Tibial nerve (tissue), 4 donors: ENCODE measurements at regions not wholly inside any gene's neighbourhood (a gene's known extent, or its start where the extent isn't known, plus 50 kb on each side); places are given as distances from the start of the nearest gene placed in this dataset.

Source experiments
- CTCF ChIP-seq, 5 experiments: fragments of 200-600 bp in 3 of 5; fragments of 450-650 bp in 2 of 5; sonication (generic) in 3 of 5; IDR thresholded peaks; one replicate each; pipeline ENCODE4 v1.5.1; 2016 to 2019; ENCODE audit warnings: antibody characterized with exemption in 5 of 5, mild to moderate bottlenecking in 3 of 5, moderate library complexity in 2 of 5
- EP300 ChIP-seq, 2 donors: sonication (generic); formaldehyde crosslinking; IDR thresholded peaks; one replicate each; pipeline ENCODE4 v1.6.1; 2017; ENCODE audit warnings: antibody characterized with exemption in 2 of 2, mild to moderate bottlenecking in 1 of 2

- TF ChIP-seq CTCF (IDR thresholded peaks at IDR 0.05) (no peak), EP300 (IDR thresholded peaks at IDR 0.05) (no peak)
Measured at GRCh38 chr5:162268694-162269481, 201.3 kb downstream of the GABRG2 start.
